GM12864 (cell line): ENCODE measurements at regions not wholly inside any gene's neighbourhood (a gene's known extent, or its start where the extent isn't known, plus 50 kb on each side); places are given as distances from the start of the nearest gene placed in this dataset.

Source experiments
- DNase-seq: peaks from one replicate; pipeline ENCODE4 v3.0.0-alpha.2; 2011; ENCODE audit warnings: low read depth
- H3K4me3 ChIP-seq: 2 replicates; pipeline ENCODE4 v1.5.1; 2011; ENCODE audit warnings: mild to moderate bottlenecking, low read depth, low read length, control low read depth
- CTCF ChIP-seq: IDR thresholded peaks from 2 replicates; pipeline ENCODE4 v1.5.1; 2011; ENCODE audit warnings: low read depth, mild to moderate bottlenecking, moderate library complexity, low read length, control low read depth, inconsistent platforms; ENCODE audit errors: missing control alignments

DNA sequence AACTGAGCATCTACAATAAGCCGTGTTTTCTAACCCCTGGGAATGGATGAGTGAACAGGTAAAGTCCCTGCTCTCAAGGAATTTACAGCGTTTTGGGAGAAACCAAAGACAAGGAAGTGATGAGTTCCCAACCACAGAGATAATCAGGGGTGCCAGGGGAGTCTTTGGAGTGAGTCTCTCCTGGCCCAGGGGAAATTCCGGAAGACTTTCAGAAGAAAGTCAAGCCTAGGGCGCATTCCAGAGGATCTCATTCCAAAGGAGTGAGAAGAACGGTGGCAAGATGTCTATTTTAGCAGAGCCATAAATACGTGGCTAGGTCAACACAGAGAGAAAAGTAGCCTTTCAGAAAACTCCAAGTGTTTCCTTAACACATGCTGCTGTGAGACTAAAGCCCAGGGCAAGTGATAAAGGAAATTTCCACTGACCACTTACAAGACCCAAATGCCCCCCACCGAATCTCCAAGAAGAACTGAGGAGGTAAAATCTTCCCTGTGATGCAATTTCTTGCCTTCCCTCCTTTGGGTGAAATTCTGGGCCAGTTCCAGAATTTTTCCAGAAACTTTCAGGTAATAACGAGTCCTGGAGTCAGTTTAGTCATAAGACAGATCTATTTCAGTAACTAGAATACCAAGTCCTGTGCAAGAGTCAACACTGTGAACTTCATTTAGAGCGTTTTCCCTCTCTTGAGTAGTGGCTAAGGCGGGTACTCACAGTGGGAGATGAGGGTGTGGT, 437.4 kb downstream of the NR2F2 start:
- H3K4me3 ChIP-seq, result no peak overlapping the region
- no peak for TF ChIP-seq CTCF
- no peak for DNase-seq

DNA sequence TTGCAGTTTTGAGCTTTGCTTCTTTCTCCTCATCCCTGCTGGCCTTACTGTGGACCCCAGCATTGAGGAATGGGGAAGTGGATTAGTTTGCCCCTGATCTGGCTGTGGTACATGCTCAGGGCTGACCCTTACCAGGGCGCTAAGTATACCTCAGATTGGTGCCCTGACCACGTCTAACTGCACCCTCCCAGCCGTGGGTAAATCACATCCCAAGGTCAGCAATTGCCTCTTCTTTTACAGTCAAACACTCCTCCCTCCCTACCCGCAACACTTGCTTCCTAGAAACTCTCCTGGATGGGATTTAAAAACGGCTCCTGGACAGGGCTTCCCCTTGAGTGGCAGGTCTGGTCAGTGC, 437.9 kb downstream of the NR2F2 start:
- H3K4me3 ChIP-seq, result no peak overlapping the region
- TF ChIP-seq CTCF, result no peak
- DNase-seq, result no peak

DNA sequence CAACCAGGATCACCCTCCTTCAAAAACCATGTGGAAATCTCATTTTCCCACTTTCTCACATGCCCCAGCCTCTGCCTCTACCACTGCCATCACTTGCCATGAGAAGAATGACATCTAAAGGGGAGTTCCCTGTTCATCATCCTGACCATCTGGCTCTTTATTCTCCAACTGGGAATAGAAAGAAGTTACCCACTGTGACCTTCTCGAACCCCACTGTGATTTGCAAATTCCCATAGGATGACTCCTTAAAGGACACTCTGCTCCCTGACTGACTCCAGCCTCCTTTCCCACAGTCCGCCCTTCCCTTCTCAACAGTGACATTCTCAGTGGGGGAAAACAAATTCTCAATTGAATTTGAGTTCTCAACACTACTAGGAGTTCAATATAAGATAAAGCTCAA, 440.5 kb downstream of the NR2F2 start:
- no peak for TF ChIP-seq CTCF
- no peak overlapping the region for H3K4me3 ChIP-seq
- no peak for DNase-seq

GRCh38 chr15:96774216-96774615, 443.7 kb downstream of the NR2F2 start:
- no peak overlapping the region for H3K4me3 ChIP-seq
- no peak for TF ChIP-seq CTCF
- DNase-seq, result no peak

DNA sequence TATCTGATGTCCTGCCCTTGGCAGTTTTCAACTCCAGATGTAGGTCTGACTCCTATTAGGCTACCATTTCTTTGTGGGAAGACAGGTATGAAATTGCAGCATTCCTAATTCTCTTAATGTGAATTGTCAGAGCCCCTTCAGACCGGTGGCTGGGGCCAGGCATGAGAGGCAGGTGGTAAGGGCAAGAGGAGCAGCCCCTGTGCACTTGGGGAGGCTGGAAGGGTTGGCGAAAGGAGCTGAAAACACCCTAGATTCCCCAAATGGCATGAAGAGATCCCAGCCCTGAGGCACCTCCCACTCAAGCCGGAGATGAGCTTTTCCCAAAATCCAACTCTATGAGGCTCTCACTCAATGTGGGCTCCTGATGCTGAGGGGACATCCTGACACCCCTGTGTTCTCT, 453.2 kb downstream of the NR2F2 start:
- no peak for TF ChIP-seq CTCF
- no peak for DNase-seq
- no peak overlapping the region for H3K4me3 ChIP-seq

GRCh38 chr15:96790004-96790403, 459.5 kb downstream of the NR2F2 start:
- H3K4me3 ChIP-seq, result no peak overlapping the region
- TF ChIP-seq CTCF, result no peak
- DNase-seq, result no peak

- TF ChIP-seq CTCF, result no peak
- H3K4me3 ChIP-seq, result no peak overlapping the region
- DNase-seq, result no peak
Observed at GRCh38 chr15:96792216-96792615, 461.7 kb downstream of the NR2F2 start.
